ENCODE measurements at regions not wholly inside any gene's neighbourhood (a gene's known extent, or its start where the extent isn't known, plus 50 kb on each side); places are given as distances from the start of the nearest gene placed in this dataset.

- TF ChIP-seq ELF4 (CRISPR knock-in tag; IDR thresholded peaks at IDR 0.05; ENCODE audit: low read depth) (no peak), E2F1 (CRISPR knock-in tag; IDR thresholded peaks at IDR 0.05) (no peak), STAT6 (CRISPR knock-in tag; conservative IDR thresholded peaks at IDR 0.05; ENCODE audit: low read depth) (no peak), CTCF (IDR thresholded peaks at IDR 0.05) (no peak), HMGXB4 (CRISPR knock-in tag; IDR thresholded peaks at IDR 0.05) (no peak), CREB1 (CRISPR knock-in tag; IDR thresholded peaks at IDR 0.05) (no peak), MAX (CRISPR knock-in tag; IDR thresholded peaks at IDR 0.05) (no peak), ZNF532 (CRISPR knock-in tag; IDR thresholded peaks at IDR 0.05; ENCODE audit: borderline replicate concordance) (no peak), ZNF416 (CRISPR knock-in tag; IDR thresholded peaks at IDR 0.05) (no peak), USF1 (CRISPR knock-in tag; IDR thresholded peaks at IDR 0.05) (no peak)
Measured at GRCh38 chr20:29409833-29410805, 1847.3 kb upstream of the DEFB115 start.
